ENCODE measurements at regions not wholly inside any gene's neighbourhood (a gene's known extent, or its start where the extent isn't known, plus 50 kb on each side); places are given as distances from the start of the nearest gene placed in this dataset.
"Not testable (repeated sequence)": the region's sequence is repeated elsewhere in the genome, so short reads cannot be mapped to it uniquely, and the experiment has no call there.

GRCh38 chr14:97137705-97138104 is 340.5 kb downstream of the VRK1 start:
- DNase-seq (ENCODE audit: low read depth in 4 of 6, low spot score in 6 of 6), result peak in 1 of 6 donors; percentile 30
- WGBS (ENCODE audit: insufficient coverage), result 81% methylated on average over 5 of the region's 7 CpGs
- Histone ChIP-seq H3K4me3 (ENCODE audit: low read depth, low read length) (no peak overlapping the region), H3K4me1 (ENCODE audit: control insufficient read depth, insufficient read depth, low read length) (no peaks in the 10 kb centered on the region), H3K36me3 (ENCODE audit: control insufficient read depth, insufficient read depth, low read length) (no peaks in the 10 kb centered on the region), H3K27me3 (ENCODE audit: control insufficient read depth, insufficient read depth, low read length) (no peaks in the 10 kb centered on the region), H3K9me3 (ENCODE audit: control insufficient read depth, insufficient read depth, low read length) (no peaks in the 10 kb centered on the region), H3K27ac (ENCODE audit: low read depth, low read length) (no peak overlapping the region)

DNA sequence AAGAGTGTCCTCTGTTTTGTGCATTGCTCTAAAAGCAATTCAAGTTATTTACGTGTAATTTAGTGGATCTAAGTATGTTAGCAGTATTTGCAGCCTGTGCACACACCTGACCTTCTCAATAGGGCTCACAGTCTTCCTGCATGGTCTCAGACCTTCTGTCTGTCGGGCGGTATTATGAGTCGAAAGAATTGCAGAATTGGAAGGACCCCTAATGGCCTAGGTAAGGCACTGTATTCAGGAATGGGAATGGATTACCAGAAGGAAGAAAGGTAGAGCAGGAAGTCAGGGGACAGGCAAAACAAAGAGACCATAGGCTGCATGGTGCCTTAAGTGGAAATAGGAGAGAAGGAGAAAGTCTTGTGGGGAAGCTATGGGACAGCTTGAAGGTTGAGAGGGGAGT is 341.6 kb downstream of the VRK1 start:
- Histone ChIP-seq H3K27ac (ENCODE audit: low read depth, low read length) (no peak overlapping the region), H3K27me3 (ENCODE audit: control insufficient read depth, insufficient read depth, low read length) (no peaks in the 10 kb centered on the region), H3K4me3 (ENCODE audit: low read depth, low read length) (no peak overlapping the region), H3K36me3 (ENCODE audit: control insufficient read depth, insufficient read depth, low read length) (no peaks in the 10 kb centered on the region), H3K9me3 (ENCODE audit: control insufficient read depth, insufficient read depth, low read length) (no peaks in the 10 kb centered on the region), H3K4me1 (ENCODE audit: control insufficient read depth, insufficient read depth, low read length) (no peaks in the 10 kb centered on the region)
- no peak for DNase-seq (ENCODE audit: low read depth in 4 of 6, low spot score in 6 of 6)
- WGBS (ENCODE audit: insufficient coverage), result 83% methylated on average over 3 of the region's 4 CpGs

GRCh38 chr14:97143011-97143410 is 345.8 kb downstream of the VRK1 start:
- H3K36me3 ChIP-seq (ENCODE audit: control insufficient read depth, insufficient read depth, low read length), result no peaks in the 10 kb centered on the region
- H3K27me3 ChIP-seq (ENCODE audit: control insufficient read depth, insufficient read depth, low read length), result no peaks in the 10 kb centered on the region
- no peak for DNase-seq (ENCODE audit: low read depth in 4 of 6, low spot score in 6 of 6)
- H3K9me3 ChIP-seq (ENCODE audit: control insufficient read depth, insufficient read depth, low read length), result no peaks in the 10 kb centered on the region
- H3K4me3 ChIP-seq (ENCODE audit: low read depth, low read length), result no peak overlapping the region
- H3K4me1 ChIP-seq (ENCODE audit: control insufficient read depth, insufficient read depth, low read length), result no peaks in the 10 kb centered on the region
- no CpG with 5 or more reads among the region's 1 CpG for WGBS (ENCODE audit: insufficient coverage)
- H3K27ac ChIP-seq (ENCODE audit: low read depth, low read length), result no peak overlapping the region

- Histone ChIP-seq H3K4me1 (ENCODE audit: control insufficient read depth, insufficient read depth, low read length) (no peaks in the 10 kb centered on the region), H3K4me3 (ENCODE audit: low read depth, low read length) (no peak overlapping the region), H3K27me3 (ENCODE audit: control insufficient read depth, insufficient read depth, low read length) (no peaks in the 10 kb centered on the region), H3K36me3 (ENCODE audit: control insufficient read depth, insufficient read depth, low read length) (no peaks in the 10 kb centered on the region), H3K27ac (ENCODE audit: low read depth, low read length) (no peak overlapping the region), H3K9me3 (ENCODE audit: control insufficient read depth, insufficient read depth, low read length) (no peaks in the 10 kb centered on the region)
- WGBS (ENCODE audit: insufficient coverage), result 73% methylated on average over 3 of the region's 4 CpGs
- DNase-seq (ENCODE audit: low read depth in 4 of 6, low spot score in 6 of 6), result no peak
Observed at GRCh38 chr14:97143456-97143855, 346.3 kb downstream of the VRK1 start.

- H3K36me3 ChIP-seq (ENCODE audit: control insufficient read depth, insufficient read depth, low read length); H3K27me3 ChIP-seq (ENCODE audit: control insufficient read depth, insufficient read depth, low read length); H3K4me3 ChIP-seq (ENCODE audit: low read depth, low read length); H3K4me1 ChIP-seq (ENCODE audit: control insufficient read depth, insufficient read depth, low read length); H3K9me3 ChIP-seq (ENCODE audit: control insufficient read depth, insufficient read depth, low read length); DNase-seq (ENCODE audit: low read depth in 4 of 6, low spot score in 6 of 6); H3K27ac ChIP-seq (ENCODE audit: low read depth, low read length): not testable (repeated sequence)
Observed at GRCh38 chr14:97148021-97148420, 350.8 kb downstream of the VRK1 start.

- H3K4me1 ChIP-seq (ENCODE audit: control insufficient read depth, insufficient read depth, low read length), result no peaks in the 10 kb centered on the region
- 59% methylated on average over 3 of the region's 3 CpGs for WGBS (ENCODE audit: insufficient coverage)
Observed at GRCh38 chr14:97149775-97150174, 352.6 kb downstream of the VRK1 start.

GRCh38 chr14:97153527-97153926 is 356.3 kb downstream of the VRK1 start:
- Histone ChIP-seq H3K27ac (ENCODE audit: low read depth, low read length) (no peak overlapping the region), H3K4me1 (ENCODE audit: control insufficient read depth, insufficient read depth, low read length) (no peaks in the 10 kb centered on the region), H3K4me3 (ENCODE audit: low read depth, low read length) (no peak overlapping the region), H3K27me3 (ENCODE audit: control insufficient read depth, insufficient read depth, low read length) (no peaks in the 10 kb centered on the region), H3K36me3 (ENCODE audit: control insufficient read depth, insufficient read depth, low read length) (no peaks in the 10 kb centered on the region), H3K9me3 (ENCODE audit: control insufficient read depth, insufficient read depth, low read length) (no peaks in the 10 kb centered on the region)
- no peak for DNase-seq (ENCODE audit: low read depth in 4 of 6, low spot score in 6 of 6)
- WGBS (ENCODE audit: insufficient coverage), result 40% methylated on average over 1 of the region's 6 CpGs

More at GRCh38 chr14:97149775-97150174, 352.6 kb downstream of the VRK1 start:
- H3K9me3 ChIP-seq (ENCODE audit: control insufficient read depth, insufficient read depth, low read length), result no peaks in the 10 kb centered on the region
- DNase-seq (ENCODE audit: low read depth in 4 of 6, low spot score in 6 of 6), result no peak
- H3K4me3 ChIP-seq (ENCODE audit: low read depth, low read length), result no peak overlapping the region
- no peaks in the 10 kb centered on the region for H3K36me3 ChIP-seq (ENCODE audit: control insufficient read depth, insufficient read depth, low read length)
- H3K27ac ChIP-seq (ENCODE audit: low read depth, low read length), result no peak overlapping the region
- H3K27me3 ChIP-seq (ENCODE audit: control insufficient read depth, insufficient read depth, low read length), result no peaks in the 10 kb centered on the region

DNA sequence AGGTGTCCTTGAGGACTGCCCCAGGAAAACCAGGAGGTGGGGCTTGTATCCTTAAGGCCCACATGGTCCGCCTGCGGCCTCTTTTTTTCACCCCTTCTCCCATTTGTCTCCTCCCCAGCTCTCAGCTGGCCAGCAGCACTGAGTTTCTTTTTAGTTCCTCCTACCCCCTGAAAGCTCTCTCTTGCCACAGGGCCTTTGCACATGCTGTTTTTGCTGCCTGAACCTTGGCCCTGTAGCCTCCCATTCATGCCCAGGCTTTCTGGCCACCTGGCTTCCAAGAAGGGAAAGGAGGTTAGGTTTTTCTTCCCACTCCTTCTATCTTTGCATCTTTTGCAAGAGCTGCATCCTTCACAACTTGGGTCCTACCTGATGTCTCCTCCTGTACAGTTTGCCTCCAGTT is 358.1 kb downstream of the VRK1 start:
- WGBS (ENCODE audit: insufficient coverage), result 92% methylated on average over 2 of the region's 2 CpGs
- Histone ChIP-seq H3K9me3 (ENCODE audit: control insufficient read depth, insufficient read depth, low read length) (peaks cover 1% of the 10 kb centered on the region), H3K4me1 (ENCODE audit: control insufficient read depth, insufficient read depth, low read length) (no peaks in the 10 kb centered on the region), H3K36me3 (ENCODE audit: control insufficient read depth, insufficient read depth, low read length) (no peaks in the 10 kb centered on the region), H3K27ac (ENCODE audit: low read depth, low read length) (no peak overlapping the region), H3K4me3 (ENCODE audit: low read depth, low read length) (no peak overlapping the region), H3K27me3 (ENCODE audit: control insufficient read depth, insufficient read depth, low read length) (no peaks in the 10 kb centered on the region)
- no peak for DNase-seq (ENCODE audit: low read depth in 4 of 6, low spot score in 6 of 6)

DNA sequence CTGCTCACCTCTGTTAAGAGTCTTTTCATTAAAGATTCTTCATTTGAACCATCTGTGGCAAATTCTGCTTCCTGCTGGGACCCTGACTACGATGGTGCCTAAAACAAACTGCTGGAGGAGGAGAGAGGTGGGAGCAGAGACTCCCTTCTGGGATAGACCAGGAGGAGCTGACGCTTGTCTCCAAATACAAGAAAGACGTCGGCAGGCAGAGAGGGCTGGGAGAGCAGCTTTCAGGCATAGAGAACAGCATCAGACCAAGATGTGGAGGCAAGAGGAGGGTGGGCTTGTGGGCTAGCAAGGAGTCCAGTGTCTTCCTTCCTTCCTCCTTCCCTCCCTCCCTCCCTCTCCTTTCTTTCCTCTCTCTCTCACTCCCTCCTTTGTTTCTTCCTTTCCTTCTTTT is 358.6 kb downstream of the VRK1 start:
- Histone ChIP-seq H3K4me3 (ENCODE audit: low read depth, low read length) (no peak overlapping the region), H3K4me1 (ENCODE audit: control insufficient read depth, insufficient read depth, low read length) (no peaks in the 10 kb centered on the region), H3K27ac (ENCODE audit: low read depth, low read length) (no peak overlapping the region), H3K27me3 (ENCODE audit: control insufficient read depth, insufficient read depth, low read length) (no peaks in the 10 kb centered on the region), H3K9me3 (ENCODE audit: control insufficient read depth, insufficient read depth, low read length) (peaks cover 1% of the 10 kb centered on the region), H3K36me3 (ENCODE audit: control insufficient read depth, insufficient read depth, low read length) (no peaks in the 10 kb centered on the region)
- 57% methylated on average over 1 of the region's 4 CpGs for WGBS (ENCODE audit: insufficient coverage)
- no peak for DNase-seq (ENCODE audit: low read depth in 4 of 6, low spot score in 6 of 6)

GRCh38 chr14:97156705-97157104 is 359.5 kb downstream of the VRK1 start:
- no peaks in the 10 kb centered on the region for H3K36me3 ChIP-seq (ENCODE audit: control insufficient read depth, insufficient read depth, low read length)
- WGBS (ENCODE audit: insufficient coverage), result 75% methylated on average over 3 of the region's 5 CpGs

More at GRCh38 chr14:97156705-97157104, 359.5 kb downstream of the VRK1 start:
- Histone ChIP-seq H3K9me3 (ENCODE audit: control insufficient read depth, insufficient read depth, low read length) (peaks cover 1% of the 10 kb centered on the region), H3K4me1 (ENCODE audit: control insufficient read depth, insufficient read depth, low read length) (no peaks in the 10 kb centered on the region), H3K27ac (ENCODE audit: low read depth, low read length) (no peak overlapping the region), H3K27me3 (ENCODE audit: control insufficient read depth, insufficient read depth, low read length) (no peaks in the 10 kb centered on the region), H3K4me3 (ENCODE audit: low read depth, low read length) (no peak overlapping the region)
- no peak for DNase-seq (ENCODE audit: low read depth in 4 of 6, low spot score in 6 of 6)

Measured in spinal cord (tissue), 9 donors.